ENCODE measurements at regions not wholly inside any gene's neighbourhood (a gene's known extent, or its start where the extent isn't known, plus 50 kb on each side); places are given as distances from the start of the nearest gene placed in this dataset.

- ATAC-seq, result no peak
- H3K36me3 ChIP-seq, result no peaks in the 10 kb centered on the region
- TF ChIP-seq EP300 (IDR thresholded peaks at IDR 0.05) (no peak), CTCF (IDR thresholded peaks at IDR 0.05) (no peak), POLR2A (IDR thresholded peaks at IDR 0.05) (no peak), POLR2AphosphoS5 (IDR thresholded peaks at IDR 0.05) (no peak)
- H3K4me3 ChIP-seq, result no peak overlapping the region
- WGBS, 2 donors (ENCODE audit: low coverage in 1 of 2), result 71 to 77% methylated on average over 2 to 3 of the region's 3 CpGs
- no peaks in the 10 kb centered on the region for H3K4me1 ChIP-seq
- peaks cover 0 to 37% (median 0%) of the 10 kb centered on the region in 3 donors for H3K9me3 ChIP-seq
- no peak overlapping the region for H3K27ac ChIP-seq
- H3K27me3 ChIP-seq, result no peaks in the 10 kb centered on the region
Measured at GRCh38 chr7:106347229-106347833, 62.5 kb upstream of the NAMPT start.

- H3K4me3 ChIP-seq, result no peak overlapping the region
- ATAC-seq, result peak; percentile 36
- H3K36me3 ChIP-seq, result no peaks in the 10 kb centered on the region
- WGBS, 2 donors (ENCODE audit: low coverage in 1 of 2), result 79 to 80% methylated on average over 1 to 2 of the region's 2 CpGs
- H3K4me1 ChIP-seq, result no peaks in the 10 kb centered on the region
- peaks cover 0 to 42% (median 0%) of the 10 kb centered on the region in 3 donors for H3K9me3 ChIP-seq
- TF ChIP-seq EP300 (IDR thresholded peaks at IDR 0.05), result no peak
- no peak for TF ChIP-seq POLR2A (IDR thresholded peaks at IDR 0.05)
- peak; percentile 22 for TF ChIP-seq POLR2AphosphoS5 (IDR thresholded peaks at IDR 0.05)
- H3K27ac ChIP-seq, result no peak overlapping the region
- no peaks in the 10 kb centered on the region for H3K27me3 ChIP-seq
Measured at GRCh38 chr7:106346678-106347217, 62.0 kb upstream of the NAMPT start.

GRCh38 chr7:106346167-106346677 lies 61.4 kb upstream of the NAMPT start:
- no peak overlapping the region for H3K27ac ChIP-seq
- ATAC-seq, result no peak

GRCh38 chr7:106345421-106346166 lies 60.8 kb upstream of the NAMPT start:
- H3K4me3 ChIP-seq, result no peak overlapping the region
- peaks cover 0 to 54% (median 0%) of the 10 kb centered on the region in 3 donors for H3K9me3 ChIP-seq
- H3K36me3 ChIP-seq, result no peaks in the 10 kb centered on the region
- no peaks in the 10 kb centered on the region for H3K4me1 ChIP-seq
- TF ChIP-seq CTCF (IDR thresholded peaks at IDR 0.05) (no peak), POLR2A (IDR thresholded peaks at IDR 0.05) (no peak), POLR2AphosphoS5 (IDR thresholded peaks at IDR 0.05) (no peak), EP300 (IDR thresholded peaks at IDR 0.05) (no peak)
- 55 to 64% methylated on average over 2 of the region's 2 CpGs for WGBS, 2 donors (ENCODE audit: low coverage in 1 of 2)
- no peak for ATAC-seq
- no peak overlapping the region for H3K27ac ChIP-seq
- no peaks in the 10 kb centered on the region for H3K27me3 ChIP-seq

More at GRCh38 chr7:106346167-106346677, 61.4 kb upstream of the NAMPT start:
- Histone ChIP-seq H3K9me3 (peaks cover 0 to 48% (median 0%) of the 10 kb centered on the region in 3 donors), H3K27me3 (no peaks in the 10 kb centered on the region), H3K4me1 (no peaks in the 10 kb centered on the region), H3K36me3 (no peaks in the 10 kb centered on the region), H3K4me3 (no peak overlapping the region)
- TF ChIP-seq POLR2A (IDR thresholded peaks at IDR 0.05), result no peak
- no peak for TF ChIP-seq EP300 (IDR thresholded peaks at IDR 0.05)
- no peak for TF ChIP-seq CTCF (IDR thresholded peaks at IDR 0.05)
- TF ChIP-seq POLR2AphosphoS5 (IDR thresholded peaks at IDR 0.05), result no peak
- 71 to 80% methylated on average over 1 to 2 of the region's 2 CpGs for WGBS, 2 donors (ENCODE audit: low coverage in 1 of 2)

GRCh38 chr7:106344861-106345260 lies 60.1 kb upstream of the NAMPT start:
- H3K4me3 ChIP-seq, result no peak overlapping the region
- no peaks in the 10 kb centered on the region for H3K4me1 ChIP-seq
- WGBS, 2 donors (ENCODE audit: low coverage in 1 of 2), result 81 to 92% methylated on average over 4 of the region's 4 CpGs
- no peaks in the 10 kb centered on the region for H3K27me3 ChIP-seq
- peaks cover 0 to 47% (median 0%) of the 10 kb centered on the region in 3 donors for H3K9me3 ChIP-seq
- no peak overlapping the region for H3K27ac ChIP-seq
- ATAC-seq, result peak; percentile 65
- no peak for TF ChIP-seq CTCF (IDR thresholded peaks at IDR 0.05)
- TF ChIP-seq POLR2AphosphoS5 (IDR thresholded peaks at IDR 0.05), result no peak
- no peak for TF ChIP-seq POLR2A (IDR thresholded peaks at IDR 0.05)
- TF ChIP-seq EP300 (IDR thresholded peaks at IDR 0.05), result no peak
- no peaks in the 10 kb centered on the region for H3K36me3 ChIP-seq
